ENCODE measurements at regions not wholly inside any gene's neighbourhood (a gene's known extent, or its start where the extent isn't known, plus 50 kb on each side); places are given as distances from the start of the nearest gene placed in this dataset.

- POLR2A ChIA-PET: no interaction called here
Observed at GRCh38 chr15:69929905-69930630, 167.6 kb downstream of the TLE3 start.

GRCh38 chr15:69930754-69931153 lies 167.0 kb downstream of the TLE3 start:
- ChIA-PET POLR2A (no interaction called here), CTCF (no interaction called here)
- Histone ChIP-seq H3K4me2 (no peak overlapping the region), H3K9me2 (no peaks in the 10 kb centered on the region), H3K79me2 (ENCODE audit: insufficient read depth) (no peaks in the 10 kb centered on the region), H3K27ac (ENCODE audit: low read depth in 2 of 2, low read length in 1 of 2) (no peak overlapping the region), H4K20me1 (ENCODE audit: insufficient read depth) (no peaks in the 10 kb centered on the region), H3F3A (replicated peaks; ENCODE audit: insufficient read depth) (no peaks in the 10 kb centered on the region), H3K4me1 (ENCODE audit: control insufficient read depth in 1 of 2, insufficient read depth in 2 of 2, low read depth in 1 of 2, low read length in 1 of 2) (no peaks in the 10 kb centered on the region), H3K9ac (no peak overlapping the region), H3K9me3 (0 out of 2 replicates have a peak, but pooled peaks cover 5% of the 10 kb centered on the region), H3K27me3 (ENCODE audit: insufficient read depth) (peaks cover 6% of the 10 kb centered on the region; the same call in 1 of the 2 replicates), H2AFZ (ENCODE audit: low read depth) (no peak overlapping the region), H3K4me3 (ENCODE audit: low read depth in 2 of 2, low read length in 1 of 2) (no peak overlapping the region), H3K36me3 (replicated peaks in 1 of 2; ENCODE audit: control insufficient read depth in 1 of 2, insufficient read depth in 2 of 2, low read length in 1 of 2) (no peaks in the 10 kb centered on the region)
- TF ChIP-seq ZBTB33 (IDR thresholded peaks at IDR 0.05; ENCODE audit: borderline replicate concordance, low read depth) (no peak), RCOR1 (IDR thresholded peaks at IDR 0.05; ENCODE audit: low read length) (no peak), GATA2 (CRISPR knock-in tag; IDR thresholded peaks at IDR 0.05) (no peak), NFIC (IDR thresholded peaks at IDR 0.05; ENCODE audit: borderline replicate concordance) (no peak), NRF1 (IDR thresholded peaks at IDR 0.05; ENCODE audit: low read depth, low read length) (no peak), IRF3 (IDR thresholded peaks at IDR 0.05; ENCODE audit: low read depth, low read length) (no peak), TEAD4 (IDR thresholded peaks at IDR 0.05; ENCODE audit: borderline replicate concordance, insufficient read depth) (no peak), MEF2A (IDR thresholded peaks at IDR 0.05; ENCODE audit: borderline replicate concordance, low read depth) (no peak), MXI1 (IDR thresholded peaks at IDR 0.05; ENCODE audit: low read depth, low read length) (no peak), TCF12 (IDR thresholded peaks at IDR 0.05) (no peak), CTCF (IDR thresholded peaks at IDR 0.05) (no peak), EP300 (IDR thresholded peaks at IDR 0.05; ENCODE audit: borderline replicate concordance in 1 of 2, low read depth in 1 of 2, low read length in 1 of 2) (no peak)
- DNase-seq: no peak
- WGBS (ENCODE audit: low lambda C conversion rate): 41% methylated on average over 5 of the region's 5 CpGs

More at GRCh38 chr15:69929905-69930630, 167.6 kb downstream of the TLE3 start:
- H3K9ac ChIP-seq: no peak overlapping the region
- 0 out of 2 replicates have a peak, but pooled peaks cover under 1% of the 10 kb centered on the region for H3K9me3 ChIP-seq
- H3K4me1 ChIP-seq (ENCODE audit: control insufficient read depth in 1 of 2, insufficient read depth in 2 of 2, low read depth in 1 of 2, low read length in 1 of 2): no peaks in the 10 kb centered on the region
- no peak overlapping the region for H2AFZ ChIP-seq (ENCODE audit: low read depth)
- H3K27me3 ChIP-seq (ENCODE audit: insufficient read depth): peaks cover 6% of the 10 kb centered on the region; the same call in 1 of the 2 replicates
- no peaks in the 10 kb centered on the region for H3K79me2 ChIP-seq (ENCODE audit: insufficient read depth)
- H3K27ac ChIP-seq (ENCODE audit: low read depth in 2 of 2, low read length in 1 of 2): no peak overlapping the region
- CTCF ChIA-PET: interaction anchor here (0.6 kb wide), 1 partner anchor 118 kb away, joined by 3 read pairs; no protein-coding TSS in a partner anchor
- no peaks in the 10 kb centered on the region for H4K20me1 ChIP-seq (ENCODE audit: insufficient read depth)
- H3K9me2 ChIP-seq: no peaks in the 10 kb centered on the region
- no peak for TF ChIP-seq ZBTB33 (IDR thresholded peaks at IDR 0.05; ENCODE audit: borderline replicate concordance, low read depth)
- no peaks in the 10 kb centered on the region for H3K36me3 ChIP-seq (replicated peaks in 1 of 2; ENCODE audit: control insufficient read depth in 1 of 2, insufficient read depth in 2 of 2, low read length in 1 of 2)
- no peak overlapping the region for H3K4me3 ChIP-seq (ENCODE audit: low read depth in 2 of 2, low read length in 1 of 2)
- no peak overlapping the region for H3K4me2 ChIP-seq
- no peak for DNase-seq
- 62% methylated on average over 10 of the region's 10 CpGs for WGBS (ENCODE audit: low lambda C conversion rate)
- H3F3A ChIP-seq (replicated peaks; ENCODE audit: insufficient read depth): no peaks in the 10 kb centered on the region

Data from SK-N-SH (cell line).